Keratinocyte (primary cell): ENCODE measurements at regions not wholly inside any gene's neighbourhood (a gene's known extent, or its start where the extent isn't known, plus 50 kb on each side); places are given as distances from the start of the nearest gene placed in this dataset.
"Not testable (repeated sequence)": the region's sequence is repeated elsewhere in the genome, so short reads cannot be mapped to it uniquely, and the experiment has no call there.

Experiments
- DNase-seq: peaks from one replicate; pipeline ENCODE4 v3.0.0-alpha.2; 2011; ENCODE audit warnings: low read depth, missing footprints, low spot score
- FAIRE-seq: peaks from 2 replicates; lab custom pipeline; 2011; peaks lifted over from hg19 to GRCh38; lab: Jason Lieb, UNC
- H2AFZ ChIP-seq: 2 replicates; pipeline ENCODE4 v1.6.0; 2012; ENCODE audit warnings: low read length, control low read depth, inconsistent platforms; ENCODE audit not compliant: control insufficient read depth
- H3K27ac ChIP-seq: 2 replicates; pipeline ENCODE4 v1.5.1; 2011; ENCODE audit warnings: low read length; ENCODE audit not compliant: control insufficient read depth, insufficient read depth
- H3K27me3 ChIP-seq: 3 replicates; pipeline ENCODE4 v1.6.0; 2011; ENCODE audit warnings: low read length; ENCODE audit not compliant: control insufficient read depth, insufficient read depth; ENCODE audit errors: extremely low read depth
- H3K36me3 ChIP-seq, 2 experiments: 2 replicates in 1 of 2; 3 replicates in 1 of 2; pipeline ENCODE4 v1.5.1; 2011; ENCODE audit warnings: low read length in 2 of 2, mild to moderate bottlenecking in 1 of 2; ENCODE audit not compliant: control insufficient read depth in 2 of 2, insufficient read depth in 2 of 2; ENCODE audit errors: extremely low read depth in 1 of 2
- H3K4me1 ChIP-seq: 3 replicates; pipeline ENCODE4 v1.5.1; 2011; ENCODE audit warnings: low read length; ENCODE audit not compliant: control insufficient read depth, insufficient read depth; ENCODE audit errors: extremely low read depth
- H3K4me2 ChIP-seq: 3 replicates; pipeline ENCODE4 v1.6.0; 2011; ENCODE audit warnings: low read depth, low read length; ENCODE audit not compliant: control insufficient read depth, insufficient read depth; ENCODE audit errors: extremely low read depth
- H3K4me3 ChIP-seq, 3 experiments: fragments of 200-600 bp in 1 of 3; sonication (generic) in 1 of 3; 2 replicates in 2 of 3; 3 replicates in 1 of 3; pipeline ENCODE4 v1.5.1; 2011 to 2016; ENCODE audit warnings: low read length in 3 of 3, mild to moderate bottlenecking in 3 of 3, control low read depth in 2 of 3, inconsistent platforms in 1 of 3, low read depth in 1 of 3, mixed read lengths in 1 of 3, mixed run types in 1 of 3, moderate library complexity in 1 of 3; ENCODE audit not compliant: control insufficient read depth in 2 of 3, insufficient read depth in 2 of 3; ENCODE audit errors: extremely low read depth in 1 of 3
- H3K79me2 ChIP-seq: 2 replicates; pipeline ENCODE4 v1.6.0; 2012; ENCODE audit warnings: low read length; ENCODE audit not compliant: control insufficient read depth, insufficient read depth
- H3K9ac ChIP-seq: 3 replicates; pipeline ENCODE4 v1.6.0; 2011; ENCODE audit warnings: low read length; ENCODE audit not compliant: control insufficient read depth, insufficient read depth; ENCODE audit errors: extremely low read depth
- H3K9me1 ChIP-seq: 3 replicates; pipeline ENCODE4 v1.6.0; 2011; ENCODE audit warnings: low read length; ENCODE audit not compliant: control insufficient read depth, insufficient read depth; ENCODE audit errors: extremely low read depth
- H3K9me3 ChIP-seq: 2 replicates; pipeline ENCODE4 v1.5.1; 2012; ENCODE audit warnings: low read depth, low read length; ENCODE audit not compliant: control insufficient read depth
- H4K20me1 ChIP-seq: 3 replicates; pipeline ENCODE4 v1.6.0; 2011; ENCODE audit warnings: low read length; ENCODE audit not compliant: control insufficient read depth, insufficient read depth; ENCODE audit errors: extremely low read depth
- EZH2 ChIP-seq: IDR thresholded peaks from one replicate; pipeline ENCODE4 v1.6.1; 2012; ENCODE audit warnings: inconsistent platforms, mild to moderate bottlenecking, low read length, moderate library complexity
- dilution Hi-C: fragments of 300-500 bp; cut with MboI; formaldehyde crosslinking; loops from one replicate; pipeline ENCODE4 v1.7.0; 2020; ENCODE audit warnings: low sequenced_read_pairs; ENCODE audit not compliant: extremely low pct_ligation_motif_present
- TF ChIP-seq, protein P1 (sequence below), 3 experiments: IDR thresholded peaks in 1 of 3; conservative IDR thresholded peaks in 1 of 3; optimal IDR thresholded peaks in 1 of 3; 2 replicates in 2 of 3; 3 replicates in 1 of 3; pipeline versions ENCODE3 to v1.5.1; 2011; ENCODE audit warnings: low read length in 3 of 3, mild to moderate bottlenecking in 3 of 3, moderate library complexity in 2 of 3, control low read depth in 1 of 3, inconsistent platforms in 1 of 3; ENCODE audit not compliant: insufficient read depth in 2 of 3; ENCODE audit errors: extremely low read depth in 1 of 3

DNA sequence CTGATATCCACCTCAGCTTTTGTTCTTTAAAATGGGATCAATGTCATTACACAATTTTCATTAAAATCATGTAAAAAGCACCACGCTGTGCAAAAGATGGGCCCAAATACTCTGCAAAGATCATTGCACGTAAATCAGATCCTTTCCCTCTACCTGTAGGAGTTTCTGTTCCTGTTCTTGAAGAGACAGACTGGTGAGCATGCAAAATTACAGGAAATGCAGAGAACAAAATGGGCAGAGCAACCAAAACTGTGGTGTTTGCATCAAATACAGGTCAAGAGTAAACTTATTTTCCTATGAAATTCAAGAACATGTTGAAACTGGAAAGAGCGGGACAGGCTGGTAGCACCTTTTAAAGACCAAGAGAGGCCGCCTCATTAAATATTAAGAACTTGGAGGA lies 294.9 kb upstream of the ADGRL2 start:
- Histone ChIP-seq H3K9me1 (no peaks in the 10 kb centered on the region), H3K9me3 (no peaks in the 10 kb centered on the region), H3K36me3 (no peaks in the 10 kb centered on the region), H3K4me1 (peaks cover 17% of the 10 kb centered on the region), H3K79me2 (no peaks in the 10 kb centered on the region), H3K27me3 (no peaks in the 10 kb centered on the region), H3K4me2 (no peak overlapping the region), H3K4me3 (no peak overlapping the region), H4K20me1 (no peaks in the 10 kb centered on the region), H3K27ac (no peak overlapping the region), H3K9ac (no peak overlapping the region), H2AFZ (no peak overlapping the region)
- dilution Hi-C loops: no loop called here
- no peak for DNase-seq
- no peak for FAIRE-seq
- no peak for TF ChIP-seq EZH2
- TF ChIP-seq, protein P1, sequence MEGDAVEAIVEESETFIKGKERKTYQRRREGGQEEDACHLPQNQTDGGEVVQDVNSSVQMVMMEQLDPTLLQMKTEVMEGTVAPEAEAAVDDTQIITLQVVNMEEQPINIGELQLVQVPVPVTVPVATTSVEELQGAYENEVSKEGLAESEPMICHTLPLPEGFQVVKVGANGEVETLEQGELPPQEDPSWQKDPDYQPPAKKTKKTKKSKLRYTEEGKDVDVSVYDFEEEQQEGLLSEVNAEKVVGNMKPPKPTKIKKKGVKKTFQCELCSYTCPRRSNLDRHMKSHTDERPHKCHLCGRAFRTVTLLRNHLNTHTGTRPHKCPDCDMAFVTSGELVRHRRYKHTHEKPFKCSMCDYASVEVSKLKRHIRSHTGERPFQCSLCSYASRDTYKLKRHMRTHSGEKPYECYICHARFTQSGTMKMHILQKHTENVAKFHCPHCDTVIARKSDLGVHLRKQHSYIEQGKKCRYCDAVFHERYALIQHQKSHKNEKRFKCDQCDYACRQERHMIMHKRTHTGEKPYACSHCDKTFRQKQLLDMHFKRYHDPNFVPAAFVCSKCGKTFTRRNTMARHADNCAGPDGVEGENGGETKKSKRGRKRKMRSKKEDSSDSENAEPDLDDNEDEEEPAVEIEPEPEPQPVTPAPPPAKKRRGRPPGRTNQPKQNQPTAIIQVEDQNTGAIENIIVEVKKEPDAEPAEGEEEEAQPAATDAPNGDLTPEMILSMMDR (optimal IDR thresholded peaks at IDR 0.05 in 1 of 3, IDR thresholded peaks at IDR 0.05 in 1 of 3, conservative IDR thresholded peaks at IDR 0.05 in 1 of 3; ENCODE audit: extremely low read depth in 1 of 3, insufficient read depth in 2 of 3, low read length in 3 of 3): no peak

DNA sequence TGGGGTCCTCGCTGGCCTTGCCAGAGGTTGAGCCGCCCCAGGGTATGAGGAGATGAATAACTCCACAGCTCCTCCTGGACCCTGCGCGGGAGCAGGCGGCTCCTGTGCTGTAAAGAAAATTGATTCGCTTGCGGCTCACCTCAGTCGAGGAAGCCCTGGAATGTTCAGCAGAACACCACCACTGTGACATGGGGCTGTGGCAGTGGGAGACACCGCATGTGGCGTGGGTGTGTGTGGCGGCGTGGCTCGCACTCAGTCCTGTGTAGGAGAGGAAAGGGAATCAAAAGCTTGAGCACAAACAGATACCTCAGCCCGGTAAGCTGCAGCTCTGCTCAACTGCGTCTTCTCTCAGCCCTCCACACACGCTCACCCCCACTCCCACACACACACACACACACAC lies 295.9 kb upstream of the ADGRL2 start:
- H3K27ac ChIP-seq, H4K20me1 ChIP-seq, H3K4me3 ChIP-seq, H3K9me1 ChIP-seq, H2AFZ ChIP-seq, H3K79me2 ChIP-seq, H3K9me3 ChIP-seq, FAIRE-seq, DNase-seq, H3K9ac ChIP-seq, dilution Hi-C loops, H3K4me2 ChIP-seq, H3K36me3 ChIP-seq, H3K27me3 ChIP-seq, H3K4me1 ChIP-seq: not testable (repeated sequence)

DNA sequence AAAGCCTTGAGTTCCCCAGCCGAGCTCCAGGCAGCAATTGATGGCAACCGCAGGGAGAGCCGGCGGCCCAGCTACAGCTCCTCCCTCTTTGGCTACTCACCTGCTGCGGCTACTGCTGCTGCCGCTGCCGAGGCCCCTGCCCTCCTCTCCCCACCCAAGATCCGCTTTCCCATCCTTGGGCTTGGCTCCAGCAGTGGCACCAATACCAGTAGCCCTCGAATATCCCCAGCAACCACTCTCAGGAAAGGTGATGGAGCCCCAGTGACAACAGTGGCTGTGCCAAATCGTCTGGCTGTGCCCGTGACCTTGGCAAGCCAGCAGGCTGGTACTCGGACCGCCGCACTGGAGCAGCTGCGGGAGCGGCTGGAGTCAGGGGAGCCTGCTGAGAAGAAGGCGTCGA lies 298.0 kb upstream of the ADGRL2 start:
- dilution Hi-C loops: not testable (repeated sequence)

DNA sequence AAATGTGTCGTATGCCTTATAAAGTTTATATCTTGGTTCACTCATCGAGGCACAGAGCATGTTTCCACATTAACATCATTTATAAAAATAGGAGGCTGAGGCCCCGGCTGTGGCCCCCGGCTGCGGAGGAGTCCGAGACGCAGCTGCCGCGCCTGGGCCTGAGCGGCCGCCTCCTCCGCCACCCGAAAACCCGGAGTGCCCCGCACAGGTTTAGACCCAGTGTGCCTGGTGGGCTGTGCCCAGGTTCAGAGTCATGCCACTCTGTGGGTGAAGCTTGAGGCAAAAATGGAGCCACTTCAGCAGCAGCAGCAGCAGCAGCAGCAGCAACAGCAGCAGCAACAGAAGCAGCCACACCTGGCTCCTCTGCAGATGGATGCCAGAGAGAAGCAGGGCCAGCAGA lies 299.2 kb upstream of the ADGRL2 start:
- H3K79me2 ChIP-seq, H3K9me3 ChIP-seq, H3K36me3 ChIP-seq, H4K20me1 ChIP-seq, H3K4me2 ChIP-seq, H2AFZ ChIP-seq, H3K9ac ChIP-seq, dilution Hi-C loops, H3K9me1 ChIP-seq, H3K4me3 ChIP-seq, FAIRE-seq, DNase-seq, H3K4me1 ChIP-seq, H3K27ac ChIP-seq, H3K27me3 ChIP-seq: not testable (repeated sequence)

More for the DNA sequence above, 298.0 kb upstream of the ADGRL2 start:
- not testable (repeated sequence) for H3K4me3 ChIP-seq, H2AFZ ChIP-seq, DNase-seq, H3K36me3 ChIP-seq, H3K27me3 ChIP-seq, H3K4me2 ChIP-seq, FAIRE-seq, H3K79me2 ChIP-seq, H3K9me1 ChIP-seq, H3K9ac ChIP-seq, H3K4me1 ChIP-seq, H4K20me1 ChIP-seq, H3K27ac ChIP-seq, H3K9me3 ChIP-seq
